ENCODE measurements at regions not wholly inside any gene's neighbourhood (a gene's known extent, or its start where the extent isn't known, plus 50 kb on each side); places are given as distances from the start of the nearest gene placed in this dataset.

GRCh38 chr1:99587008-99587407, 58.9 kb upstream of the PALMD start:
- TF ChIP-seq POLR2AphosphoS5 (IDR thresholded peaks at IDR 0.05; ENCODE audit: low read depth) (no peak), REST (IDR thresholded peaks at IDR 0.05; ENCODE audit: insufficient replicate concordance, low read depth) (no peak), SPI1 (IDR thresholded peaks at IDR 0.05; ENCODE audit: borderline replicate concordance, low read depth) (no peak), GABPA (IDR thresholded peaks at IDR 0.05; ENCODE audit: low read depth) (no peak)
- Histone ChIP-seq H3K4me3 (replicated peaks; ENCODE audit: insufficient read depth, low read length) (no peak overlapping the region), H3K27ac (replicated peaks) (no peak overlapping the region), H3K27me3 (ENCODE audit: insufficient read depth, poor library complexity, severe bottlenecking) (no peaks in the 10 kb centered on the region)
- DNase-seq (ENCODE audit: low read depth in 1 of 2, low spot score in 1 of 2) = no peak

- no peak overlapping the region for H3K27ac ChIP-seq (replicated peaks)
- no peak for DNase-seq (ENCODE audit: low read depth in 1 of 2, low spot score in 1 of 2)
- TF ChIP-seq CTCF (IDR thresholded peaks at IDR 0.05; ENCODE audit: insufficient read depth, low read length) (no peak), POLR2AphosphoS5 (IDR thresholded peaks at IDR 0.05; ENCODE audit: low read depth) (no peak), SPI1 (IDR thresholded peaks at IDR 0.05; ENCODE audit: borderline replicate concordance, low read depth) (no peak), REST (IDR thresholded peaks at IDR 0.05; ENCODE audit: insufficient replicate concordance, low read depth) (no peak), GABPA (IDR thresholded peaks at IDR 0.05; ENCODE audit: low read depth) (no peak)
- no peak overlapping the region for H3K4me3 ChIP-seq (replicated peaks; ENCODE audit: insufficient read depth, low read length)
- no peaks in the 10 kb centered on the region for H3K27me3 ChIP-seq (ENCODE audit: insufficient read depth, poor library complexity, severe bottlenecking)
These were observed 56.7 kb upstream of the PALMD start for GRCh38 chr1:99589186-99589636.

- no peak for DNase-seq (ENCODE audit: low read depth in 1 of 2, low spot score in 1 of 2)
- H3K27ac ChIP-seq (replicated peaks) = no peak overlapping the region
- TF ChIP-seq GABPA (IDR thresholded peaks at IDR 0.05; ENCODE audit: low read depth) = no peak
- TF ChIP-seq POLR2AphosphoS5 (IDR thresholded peaks at IDR 0.05; ENCODE audit: low read depth) = no peak
- TF ChIP-seq REST (IDR thresholded peaks at IDR 0.05; ENCODE audit: insufficient replicate concordance, low read depth) = no peak
- no peak for TF ChIP-seq CTCF (IDR thresholded peaks at IDR 0.05; ENCODE audit: insufficient read depth, low read length)
- no peak for TF ChIP-seq SPI1 (IDR thresholded peaks at IDR 0.05; ENCODE audit: borderline replicate concordance, low read depth)
These were observed 55.2 kb upstream of the PALMD start for GRCh38 chr1:99590578-99591209.

More at GRCh38 chr1:99590578-99591209, 55.2 kb upstream of the PALMD start:
- Histone ChIP-seq H3K27me3 (ENCODE audit: insufficient read depth, poor library complexity, severe bottlenecking) (no peaks in the 10 kb centered on the region), H3K4me3 (replicated peaks; ENCODE audit: insufficient read depth, low read length) (no peak overlapping the region)

Measured in HL-60 (cell line).